ENCODE measurements at regions not wholly inside any gene's neighbourhood (a gene's known extent, or its start where the extent isn't known, plus 50 kb on each side); places are given as distances from the start of the nearest gene placed in this dataset.
"Not testable (repeated sequence)": the region's sequence is repeated elsewhere in the genome, so short reads cannot be mapped to it uniquely, and the experiment has no call there.

DNA sequence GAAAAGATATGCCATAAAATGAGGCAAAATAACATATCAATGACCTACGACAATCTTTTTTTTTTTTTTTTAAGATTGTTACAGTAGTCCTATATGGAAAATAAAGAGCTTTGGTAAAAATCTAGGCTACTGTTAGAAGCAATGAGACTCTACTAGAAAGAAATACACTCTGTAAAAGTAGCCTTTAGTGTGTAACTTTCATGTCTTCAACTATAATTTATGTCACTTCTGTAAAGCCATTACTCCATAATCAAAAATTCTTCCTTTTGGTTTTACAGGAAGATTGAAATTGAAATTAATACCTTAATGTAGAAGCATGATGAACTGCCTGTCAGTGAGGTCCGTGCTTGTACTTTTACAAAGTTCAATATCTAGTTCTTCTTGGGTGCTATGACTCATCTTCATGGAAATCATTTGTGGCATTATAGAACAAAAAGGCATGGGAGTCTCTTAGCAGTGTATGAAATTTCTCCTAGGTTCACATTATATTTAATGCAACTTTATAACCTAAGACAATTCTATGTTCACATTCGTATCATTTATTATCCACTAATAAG is 1393.1 kb downstream of the EFNA5 start:
- no peaks in the 10 kb centered on the region for H3K27me3 ChIP-seq
- peaks cover 0 to 8% of the 10 kb centered on the region in 2 donors for H3K9me3 ChIP-seq
- TF ChIP-seq, protein P1, sequence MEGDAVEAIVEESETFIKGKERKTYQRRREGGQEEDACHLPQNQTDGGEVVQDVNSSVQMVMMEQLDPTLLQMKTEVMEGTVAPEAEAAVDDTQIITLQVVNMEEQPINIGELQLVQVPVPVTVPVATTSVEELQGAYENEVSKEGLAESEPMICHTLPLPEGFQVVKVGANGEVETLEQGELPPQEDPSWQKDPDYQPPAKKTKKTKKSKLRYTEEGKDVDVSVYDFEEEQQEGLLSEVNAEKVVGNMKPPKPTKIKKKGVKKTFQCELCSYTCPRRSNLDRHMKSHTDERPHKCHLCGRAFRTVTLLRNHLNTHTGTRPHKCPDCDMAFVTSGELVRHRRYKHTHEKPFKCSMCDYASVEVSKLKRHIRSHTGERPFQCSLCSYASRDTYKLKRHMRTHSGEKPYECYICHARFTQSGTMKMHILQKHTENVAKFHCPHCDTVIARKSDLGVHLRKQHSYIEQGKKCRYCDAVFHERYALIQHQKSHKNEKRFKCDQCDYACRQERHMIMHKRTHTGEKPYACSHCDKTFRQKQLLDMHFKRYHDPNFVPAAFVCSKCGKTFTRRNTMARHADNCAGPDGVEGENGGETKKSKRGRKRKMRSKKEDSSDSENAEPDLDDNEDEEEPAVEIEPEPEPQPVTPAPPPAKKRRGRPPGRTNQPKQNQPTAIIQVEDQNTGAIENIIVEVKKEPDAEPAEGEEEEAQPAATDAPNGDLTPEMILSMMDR (IDR thresholded peaks at IDR 0.05), result no peak
- no peak overlapping the region for H3K4me3 ChIP-seq
- H3K27ac ChIP-seq, result no peak overlapping the region
- no peaks in the 10 kb centered on the region for H3K4me1 ChIP-seq
- H3K36me3 ChIP-seq, result no peaks in the 10 kb centered on the region
- DNase-seq (ENCODE audit: low spot score), result no peak

DNA sequence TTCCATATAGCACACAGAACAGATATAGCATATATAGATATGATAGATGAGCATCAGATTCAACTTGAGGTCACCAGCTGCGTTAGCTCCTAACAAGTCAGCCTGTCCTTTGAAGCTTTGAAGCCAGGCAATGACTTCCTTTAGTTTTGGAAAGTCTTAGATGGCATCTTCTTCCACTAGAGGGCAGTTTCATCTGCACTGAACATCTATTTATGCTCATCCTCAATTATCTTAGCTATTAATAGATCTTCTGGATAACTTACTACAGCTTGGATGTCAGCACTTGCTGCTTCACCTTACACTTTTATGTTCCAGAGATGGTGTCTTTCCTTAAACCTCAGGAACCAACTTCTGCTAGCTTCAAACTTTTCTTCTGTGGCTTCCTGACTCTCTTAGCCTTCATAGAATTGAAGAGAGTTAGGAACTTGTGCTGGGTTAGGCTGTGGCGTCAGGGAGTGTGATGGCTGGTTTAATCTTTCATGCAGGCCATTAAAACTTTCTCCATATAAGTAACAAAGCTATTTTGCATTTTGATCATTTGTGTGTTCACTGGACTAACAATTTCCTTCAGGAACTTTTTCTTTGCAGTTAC is 1401.4 kb downstream of the EFNA5 start:
- H3K27ac ChIP-seq, result no peak overlapping the region
- H3K4me3 ChIP-seq, result no peak overlapping the region
- no peaks in the 10 kb centered on the region for H3K36me3 ChIP-seq
- TF ChIP-seq, protein P1 (IDR thresholded peaks at IDR 0.05), result peak; percentile 29 to 60
- no peaks in the 10 kb centered on the region for H3K4me1 ChIP-seq
- peaks cover 0 to 8% of the 10 kb centered on the region in 2 donors for H3K9me3 ChIP-seq
- no peak for DNase-seq (ENCODE audit: low spot score)
- H3K27me3 ChIP-seq, result no peaks in the 10 kb centered on the region

DNA sequence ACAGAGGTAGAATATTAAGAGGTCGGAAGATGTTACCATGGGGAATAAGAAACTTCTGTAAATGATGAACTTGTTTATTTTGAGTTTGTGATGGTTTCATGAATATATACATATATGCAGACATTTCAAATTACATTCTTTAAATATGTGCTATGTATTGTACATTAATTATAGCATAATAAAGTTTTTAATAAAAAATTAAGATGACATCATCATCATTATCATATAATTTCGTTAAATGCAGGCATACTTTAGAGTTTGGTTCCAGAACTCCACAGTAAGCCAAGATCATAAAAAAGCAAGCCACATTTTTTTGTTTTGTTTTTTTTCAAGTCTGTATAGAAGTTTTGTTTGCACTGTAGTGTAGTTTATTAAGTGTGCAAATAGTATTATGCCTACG is 1403.5 kb downstream of the EFNA5 start:
- DNase-seq (ENCODE audit: low spot score), result no peak
- Histone ChIP-seq H3K9me3 (no peaks in the 10 kb centered on the region), H3K4me1 (no peaks in the 10 kb centered on the region), H3K27me3 (no peaks in the 10 kb centered on the region), H3K4me3 (no peak overlapping the region), H3K36me3 (no peaks in the 10 kb centered on the region), H3K27ac (no peak overlapping the region)
- TF ChIP-seq, protein P1 (IDR thresholded peaks at IDR 0.05), result no peak

DNA sequence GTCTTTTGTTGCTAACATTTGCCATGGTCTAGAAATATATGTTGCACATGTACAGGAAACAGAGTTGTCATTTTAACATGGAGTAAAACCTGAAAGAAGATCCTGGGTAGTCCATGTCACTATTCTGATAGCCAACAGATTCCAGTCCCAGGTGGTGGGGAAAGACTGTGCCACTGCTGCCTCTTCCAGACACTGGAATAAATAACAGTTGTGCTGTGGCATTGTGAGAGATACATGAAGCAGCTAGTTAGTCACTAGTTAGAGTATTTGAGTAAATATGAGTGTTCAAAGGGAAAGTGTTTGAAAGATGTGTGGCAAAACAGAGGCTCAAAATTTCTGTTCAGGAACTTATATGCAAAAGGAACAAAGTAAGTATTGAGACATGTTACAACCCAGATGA is 1408.3 kb downstream of the EFNA5 start:
- DNase-seq (ENCODE audit: low spot score), result no peak
- TF ChIP-seq, protein P1 (IDR thresholded peaks at IDR 0.05), result no peak
- H3K4me3 ChIP-seq, result no peak overlapping the region

DNA sequence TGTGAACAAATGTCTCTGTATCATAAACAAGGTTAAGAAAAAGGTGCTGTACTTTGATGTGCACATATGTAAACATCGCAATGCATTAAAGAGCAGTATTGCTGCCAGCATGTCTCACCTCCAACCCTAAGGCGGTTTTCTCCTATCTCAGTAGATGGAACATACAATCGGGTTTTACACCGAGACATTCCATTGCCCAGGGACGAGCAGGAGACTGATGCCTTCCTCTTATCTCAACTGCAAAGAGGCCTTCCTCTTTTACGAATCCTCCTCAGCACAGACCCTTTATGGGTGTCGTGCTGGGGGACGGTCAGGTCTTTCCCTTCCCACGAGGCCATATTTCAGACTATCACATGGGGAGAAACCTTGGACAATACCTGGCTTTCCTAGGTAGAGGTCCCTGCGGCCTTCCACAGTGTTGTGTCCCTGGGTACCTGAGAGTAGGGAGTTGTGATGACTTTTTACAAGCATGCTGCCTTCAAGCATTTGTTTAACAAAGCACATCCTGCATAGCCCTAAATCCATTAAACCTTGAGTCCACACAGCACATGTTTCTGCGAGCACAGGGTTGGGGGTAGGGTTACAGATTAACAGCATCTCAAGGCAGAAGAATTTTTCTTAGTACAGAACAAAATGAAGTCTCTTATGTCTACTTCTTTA is 1411.2 kb downstream of the EFNA5 start:
- not testable (repeated sequence) for H3K9me3 ChIP-seq; H3K36me3 ChIP-seq; H3K4me1 ChIP-seq; H3K27ac ChIP-seq; H3K27me3 ChIP-seq; DNase-seq (ENCODE audit: low spot score); H3K4me3 ChIP-seq

More for the DNA sequence above, 1408.3 kb downstream of the EFNA5 start:
- Histone ChIP-seq H3K27me3 (no peaks in the 10 kb centered on the region), H3K9me3 (no peaks in the 10 kb centered on the region), H3K4me1 (no peaks in the 10 kb centered on the region), H3K36me3 (no peaks in the 10 kb centered on the region), H3K27ac (no peak overlapping the region)

DNA sequence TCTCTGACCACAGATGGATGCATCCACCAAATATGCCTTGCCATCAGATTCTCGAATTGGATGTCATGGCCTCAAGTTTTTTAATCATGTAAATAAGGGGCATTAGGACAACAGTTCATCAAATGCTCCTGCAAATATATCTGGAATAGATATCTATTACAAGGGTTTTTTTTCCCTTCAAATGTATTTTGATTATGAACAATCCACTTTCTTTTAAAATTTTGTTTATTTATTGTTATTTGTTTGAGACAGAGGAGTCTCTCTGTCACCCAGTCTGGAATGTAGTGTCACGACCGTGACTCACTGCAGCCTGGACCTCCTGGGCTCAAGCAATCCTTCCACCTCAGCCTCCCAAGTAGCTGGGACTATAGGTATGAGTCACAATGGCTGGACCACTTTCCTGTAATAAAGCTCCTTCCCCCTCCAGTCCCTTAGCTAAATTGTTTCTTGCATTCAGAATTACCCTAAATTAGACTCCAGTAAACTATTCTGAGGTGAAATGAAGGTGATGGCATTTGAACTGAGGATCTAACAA is 1412.1 kb downstream of the EFNA5 start:
- Histone ChIP-seq H3K9me3 (peaks cover 0 to 4% of the 10 kb centered on the region in 2 donors), H3K4me3 (no peak overlapping the region), H3K36me3 (no peaks in the 10 kb centered on the region), H3K4me1 (no peaks in the 10 kb centered on the region), H3K27me3 (no peaks in the 10 kb centered on the region), H3K27ac (no peak overlapping the region)
- TF ChIP-seq, protein P1 (IDR thresholded peaks at IDR 0.05), result no peak
- no peak for DNase-seq (ENCODE audit: low spot score)
